WERI-Rb-1 (cell line): ENCODE measurements at regions not wholly inside any gene's neighbourhood (a gene's known extent, or its start where the extent isn't known, plus 50 kb on each side); places are given as distances from the start of the nearest gene placed in this dataset.

ENCODE experiments used
- DNase-seq: peaks from one replicate; pipeline ENCODE4 v3.0.0-alpha.2; 2020
- H3K27ac ChIP-seq: fragments of 250-450 bp; sonication (Bioruptor Pico); 2 replicates; pipeline ENCODE4 v1.5.1; 2020; ENCODE audit warnings: mild to moderate bottlenecking, moderate library complexity
- H3K27me3 ChIP-seq: fragments of 250-450 bp; sonication (Bioruptor Pico); 2 replicates; pipeline ENCODE4 v1.5.1; 2021; ENCODE audit warnings: mild to moderate bottlenecking, low read depth, moderate library complexity; ENCODE audit not compliant: insufficient read depth, severe bottlenecking
- H3K36me3 ChIP-seq: fragments of 250-450 bp; sonication (Bioruptor Pico); 2 replicates; pipeline ENCODE4 v1.5.1; 2020; ENCODE audit warnings: mild to moderate bottlenecking, moderate library complexity
- H3K4me3 ChIP-seq: 2 replicates; pipeline ENCODE4 v1.5.1; 2011; ENCODE audit warnings: low read depth, mild to moderate bottlenecking, control low read depth, low read length
- H3K9me3 ChIP-seq: fragments of 250-450 bp; sonication (Bioruptor Pico); 2 replicates; pipeline ENCODE4 v1.5.1; 2021; ENCODE audit warnings: mild to moderate bottlenecking, moderate library complexity; ENCODE audit not compliant: severe bottlenecking
- TF ChIP-seq, protein P1 (sequence below): IDR thresholded peaks from 2 replicates; pipeline ENCODE4 v1.5.1; 2011; ENCODE audit warnings: low read depth, mild to moderate bottlenecking, control low read depth, inconsistent platforms, low read length

DNA sequence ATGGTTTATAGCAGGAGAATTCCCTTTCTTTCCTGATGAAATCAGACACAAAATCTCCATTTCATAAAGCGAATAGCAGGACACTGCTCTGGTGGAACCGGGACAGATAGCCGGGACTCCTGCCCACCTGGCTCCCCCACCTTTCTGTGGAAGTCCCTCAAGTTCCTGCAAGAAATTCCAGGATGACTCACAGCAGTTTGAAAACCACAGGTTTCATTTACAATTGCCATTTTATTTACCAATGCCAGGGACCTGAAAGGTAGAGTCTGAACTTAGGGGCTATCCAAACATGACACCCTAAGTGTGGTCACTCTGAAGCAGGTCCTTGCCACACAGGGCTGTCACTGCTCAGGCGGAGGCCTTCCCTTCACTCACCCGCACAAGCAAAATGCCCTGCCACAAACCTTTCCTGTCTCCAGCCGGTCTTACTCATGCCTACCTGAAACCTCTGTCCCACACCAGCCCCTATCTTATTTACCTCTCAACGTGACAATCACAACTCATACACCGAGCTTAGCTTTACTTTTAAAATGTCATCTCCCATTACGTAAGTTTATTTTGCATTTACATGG is 63.3 kb upstream of the TAF1L start:
- TF ChIP-seq, protein P1, sequence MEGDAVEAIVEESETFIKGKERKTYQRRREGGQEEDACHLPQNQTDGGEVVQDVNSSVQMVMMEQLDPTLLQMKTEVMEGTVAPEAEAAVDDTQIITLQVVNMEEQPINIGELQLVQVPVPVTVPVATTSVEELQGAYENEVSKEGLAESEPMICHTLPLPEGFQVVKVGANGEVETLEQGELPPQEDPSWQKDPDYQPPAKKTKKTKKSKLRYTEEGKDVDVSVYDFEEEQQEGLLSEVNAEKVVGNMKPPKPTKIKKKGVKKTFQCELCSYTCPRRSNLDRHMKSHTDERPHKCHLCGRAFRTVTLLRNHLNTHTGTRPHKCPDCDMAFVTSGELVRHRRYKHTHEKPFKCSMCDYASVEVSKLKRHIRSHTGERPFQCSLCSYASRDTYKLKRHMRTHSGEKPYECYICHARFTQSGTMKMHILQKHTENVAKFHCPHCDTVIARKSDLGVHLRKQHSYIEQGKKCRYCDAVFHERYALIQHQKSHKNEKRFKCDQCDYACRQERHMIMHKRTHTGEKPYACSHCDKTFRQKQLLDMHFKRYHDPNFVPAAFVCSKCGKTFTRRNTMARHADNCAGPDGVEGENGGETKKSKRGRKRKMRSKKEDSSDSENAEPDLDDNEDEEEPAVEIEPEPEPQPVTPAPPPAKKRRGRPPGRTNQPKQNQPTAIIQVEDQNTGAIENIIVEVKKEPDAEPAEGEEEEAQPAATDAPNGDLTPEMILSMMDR, result no peak
- no peak overlapping the region for H3K4me3 ChIP-seq
- H3K36me3 ChIP-seq, result no peaks in the 10 kb centered on the region
- no peak for DNase-seq
- H3K27ac ChIP-seq, result no peak overlapping the region
- H3K9me3 ChIP-seq, result no peaks in the 10 kb centered on the region
- H3K27me3 ChIP-seq, result peaks cover 2% of the 10 kb centered on the region

DNA sequence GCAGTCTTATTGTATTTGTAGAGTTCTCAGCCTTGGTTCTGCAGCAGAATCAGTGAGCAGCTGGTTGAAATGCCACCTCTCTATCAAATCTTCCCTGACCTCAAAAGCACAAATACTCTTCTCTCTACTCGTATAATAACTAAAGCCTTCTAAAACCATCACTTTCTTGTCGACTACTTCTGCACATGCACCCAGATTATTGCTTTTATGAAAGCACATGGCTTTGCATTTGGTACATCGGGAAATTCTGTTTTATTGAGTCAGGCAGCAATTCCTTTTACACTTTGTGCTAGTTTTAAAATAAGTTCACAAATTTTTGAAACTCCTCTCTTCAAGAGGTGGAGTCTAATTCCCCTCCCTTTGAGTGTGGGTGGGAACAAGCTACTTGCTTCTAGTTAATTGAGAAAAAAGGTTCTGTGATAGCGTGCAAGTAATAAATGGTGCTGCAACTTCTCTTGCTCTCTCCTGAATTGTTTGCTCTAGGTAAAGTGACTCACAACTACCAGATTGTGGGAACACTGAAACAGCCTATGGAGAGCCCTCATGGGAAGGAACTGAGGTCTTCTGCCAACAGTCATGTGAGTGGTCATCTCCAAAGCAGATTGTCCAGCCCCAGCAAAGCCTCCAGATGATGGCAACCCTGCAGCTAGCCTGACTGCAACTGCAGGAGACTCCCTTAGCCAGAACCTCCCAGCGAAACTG is 66.0 kb upstream of the TAF1L start:
- Histone ChIP-seq H3K4me3 (no peak overlapping the region), H3K9me3 (no peaks in the 10 kb centered on the region), H3K27me3 (peaks cover 2% of the 10 kb centered on the region), H3K36me3 (no peaks in the 10 kb centered on the region), H3K27ac (no peak overlapping the region)
- no peak for DNase-seq
- TF ChIP-seq, protein P1, result no peak

DNA sequence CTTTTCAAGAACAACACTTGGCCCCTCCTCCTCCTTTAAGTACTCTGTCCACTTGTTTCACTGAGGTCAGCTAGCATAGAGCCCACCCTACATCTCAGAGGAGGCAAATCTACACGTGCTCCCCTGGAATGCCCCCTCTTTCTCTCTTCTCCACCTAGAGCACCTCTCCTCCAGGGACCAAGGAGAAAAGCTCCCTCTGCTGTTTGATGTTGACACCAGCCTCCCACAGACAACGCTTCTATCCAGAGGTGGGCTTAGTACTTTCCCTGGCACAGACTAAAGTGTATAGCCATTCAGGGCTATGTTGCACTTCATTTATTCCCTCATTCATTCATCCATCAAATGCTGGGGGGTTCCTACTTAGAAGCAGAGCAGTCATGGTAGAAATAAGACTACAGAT is 68.2 kb upstream of the TAF1L start:
- no peaks in the 10 kb centered on the region for H3K27me3 ChIP-seq
- DNase-seq, result no peak
- H3K9me3 ChIP-seq, result no peaks in the 10 kb centered on the region
- H3K27ac ChIP-seq, result no peak overlapping the region
- no peak overlapping the region for H3K4me3 ChIP-seq
- TF ChIP-seq, protein P1, result peak; percentile 51
- no peaks in the 10 kb centered on the region for H3K36me3 ChIP-seq

DNA sequence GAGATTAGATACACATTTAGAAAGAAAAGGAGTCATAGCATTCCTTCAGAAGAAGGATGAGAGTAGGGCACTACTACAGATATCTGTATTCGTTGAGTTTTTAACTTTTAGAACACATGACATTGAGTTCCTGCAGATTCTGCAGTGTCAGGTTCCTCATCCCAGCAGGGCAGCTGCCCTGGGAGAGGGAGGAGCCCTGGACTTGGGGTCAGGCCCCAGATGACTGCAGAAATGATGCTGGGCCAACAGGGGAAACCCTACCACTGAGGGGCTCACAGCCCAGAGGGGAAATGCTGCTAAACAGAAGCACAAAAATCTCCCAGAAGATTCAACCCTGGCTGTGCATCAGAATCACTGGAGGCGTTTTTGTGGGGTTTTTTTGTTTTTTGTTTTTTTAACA is 68.9 kb upstream of the TAF1L start:
- H3K27me3 ChIP-seq, result no peaks in the 10 kb centered on the region
- DNase-seq, result no peak

DNA sequence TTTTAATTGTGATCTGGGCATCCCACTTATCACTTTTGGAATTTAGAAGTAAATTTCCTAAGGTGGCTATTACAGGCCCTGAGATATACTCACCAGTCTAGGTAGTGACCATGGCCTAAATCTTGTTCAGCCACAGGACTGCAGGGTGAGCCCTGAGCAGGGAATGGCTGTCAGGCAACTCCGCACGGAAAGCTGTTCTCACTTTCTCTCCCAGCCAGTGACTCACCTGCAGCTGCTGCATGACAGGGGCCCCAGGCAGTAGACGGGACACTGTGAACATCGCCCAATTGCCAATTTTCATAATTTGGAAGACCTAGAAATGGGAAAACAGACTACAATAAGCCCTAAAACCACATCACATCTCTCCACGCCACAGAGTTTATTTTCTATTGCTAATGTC is 69.6 kb upstream of the TAF1L start:
- Histone ChIP-seq H3K27me3 (peaks cover 3% of the 10 kb centered on the region), H3K9me3 (no peaks in the 10 kb centered on the region), H3K4me3 (no peak overlapping the region), H3K27ac (no peak overlapping the region), H3K36me3 (no peaks in the 10 kb centered on the region)
- TF ChIP-seq, protein P1, result no peak
- no peak for DNase-seq

More for the DNA sequence above, 68.9 kb upstream of the TAF1L start:
- TF ChIP-seq, protein P1, result no peak
- Histone ChIP-seq H3K4me3 (no peak overlapping the region), H3K36me3 (no peaks in the 10 kb centered on the region), H3K9me3 (no peaks in the 10 kb centered on the region), H3K27ac (no peak overlapping the region)
